OCI-LY3 (cell line): ENCODE measurements at regions not wholly inside any gene's neighbourhood (a gene's known extent, or its start where the extent isn't known, plus 50 kb on each side); places are given as distances from the start of the nearest gene placed in this dataset.

Experiments
- EZH2phosphoT487 ChIP-seq: fragments of 200-600 bp; shearing (Covaris generic); IDR thresholded peaks from 2 replicates; pipeline ENCODE4 v1.6.1; 2018; ENCODE audit warnings: antibody characterized with exemption, mixed run types, low read depth
- TF ChIP-seq, protein P1 (sequence below): fragments of 200-600, 300-600 bp; sonication (generic); IDR thresholded peaks from 2 replicates; pipeline ENCODE4 v1.5.1; 2014; ENCODE audit warnings: antibody characterized with exemption, low read length, low read depth

DNA sequence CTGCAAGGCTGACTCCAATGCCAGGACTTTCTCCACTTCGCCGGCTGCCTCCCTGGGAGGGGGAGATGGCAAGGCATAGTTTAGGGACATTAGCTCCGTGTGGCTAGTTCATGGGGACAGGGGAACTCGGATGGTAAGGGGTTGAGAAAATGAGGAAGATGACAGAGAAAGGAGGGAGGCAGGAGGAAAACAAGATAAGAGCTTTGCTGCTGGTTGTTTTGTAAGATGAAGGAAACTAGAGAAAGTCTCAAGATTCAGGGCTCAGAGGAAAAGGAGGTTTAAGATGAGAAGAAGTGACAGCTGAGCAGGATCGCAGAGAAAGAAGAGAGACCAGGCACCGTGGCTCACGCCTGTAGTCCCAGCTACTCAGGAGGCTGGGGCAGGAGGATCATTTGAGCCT is 180.9 kb upstream of the RREB1 start:
- TF ChIP-seq, protein P1, sequence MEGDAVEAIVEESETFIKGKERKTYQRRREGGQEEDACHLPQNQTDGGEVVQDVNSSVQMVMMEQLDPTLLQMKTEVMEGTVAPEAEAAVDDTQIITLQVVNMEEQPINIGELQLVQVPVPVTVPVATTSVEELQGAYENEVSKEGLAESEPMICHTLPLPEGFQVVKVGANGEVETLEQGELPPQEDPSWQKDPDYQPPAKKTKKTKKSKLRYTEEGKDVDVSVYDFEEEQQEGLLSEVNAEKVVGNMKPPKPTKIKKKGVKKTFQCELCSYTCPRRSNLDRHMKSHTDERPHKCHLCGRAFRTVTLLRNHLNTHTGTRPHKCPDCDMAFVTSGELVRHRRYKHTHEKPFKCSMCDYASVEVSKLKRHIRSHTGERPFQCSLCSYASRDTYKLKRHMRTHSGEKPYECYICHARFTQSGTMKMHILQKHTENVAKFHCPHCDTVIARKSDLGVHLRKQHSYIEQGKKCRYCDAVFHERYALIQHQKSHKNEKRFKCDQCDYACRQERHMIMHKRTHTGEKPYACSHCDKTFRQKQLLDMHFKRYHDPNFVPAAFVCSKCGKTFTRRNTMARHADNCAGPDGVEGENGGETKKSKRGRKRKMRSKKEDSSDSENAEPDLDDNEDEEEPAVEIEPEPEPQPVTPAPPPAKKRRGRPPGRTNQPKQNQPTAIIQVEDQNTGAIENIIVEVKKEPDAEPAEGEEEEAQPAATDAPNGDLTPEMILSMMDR, result no peak
- no peak for TF ChIP-seq EZH2phosphoT487
